Stimulated activated CD4-positive, alpha-beta T cell treated with anti-CD3 and anti-CD28 coated beads, Interleukin-15, amount 100 ng/mL, for 48 hours (primary cell): ENCODE measurements at regions not wholly inside any gene's neighbourhood (a gene's known extent, or its start where the extent isn't known, plus 50 kb on each side); places are given as distances from the start of the nearest gene placed in this dataset.

Source experiments
- DNase-seq, 2 donors: peaks; one replicate each; pipeline ENCODE4 v3.0.0-alpha.2; 2020; ENCODE audit warnings: low read depth in 2 of 2

DNA sequence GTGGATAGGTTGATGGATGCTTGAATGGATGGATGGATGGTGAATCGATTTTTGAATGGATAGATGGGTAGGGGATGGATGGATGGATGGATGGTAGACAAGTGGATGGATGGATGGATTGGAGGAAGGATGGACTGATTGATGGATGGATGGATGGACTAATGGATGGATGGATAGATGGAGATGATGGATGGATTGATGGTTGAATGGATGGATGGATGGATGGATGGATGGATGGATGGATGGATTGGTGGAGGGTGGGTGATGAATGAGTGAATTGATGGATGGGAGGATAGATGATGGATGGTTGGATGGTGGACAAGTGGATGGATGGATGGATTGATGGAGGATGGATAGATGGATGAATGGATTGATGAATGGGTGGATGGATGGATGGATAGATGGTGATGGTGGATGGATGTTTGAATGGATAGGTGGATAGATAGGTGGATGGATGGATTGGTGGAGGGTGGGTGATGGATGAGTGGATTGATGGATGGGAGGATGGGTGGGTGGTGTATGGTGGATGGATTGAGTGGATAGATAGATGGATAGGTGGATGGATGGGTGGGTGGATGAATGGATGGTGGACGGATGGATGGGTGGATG is 1140.9 kb downstream of the BRD1 start:
- DNase-seq: no peak

DNA sequence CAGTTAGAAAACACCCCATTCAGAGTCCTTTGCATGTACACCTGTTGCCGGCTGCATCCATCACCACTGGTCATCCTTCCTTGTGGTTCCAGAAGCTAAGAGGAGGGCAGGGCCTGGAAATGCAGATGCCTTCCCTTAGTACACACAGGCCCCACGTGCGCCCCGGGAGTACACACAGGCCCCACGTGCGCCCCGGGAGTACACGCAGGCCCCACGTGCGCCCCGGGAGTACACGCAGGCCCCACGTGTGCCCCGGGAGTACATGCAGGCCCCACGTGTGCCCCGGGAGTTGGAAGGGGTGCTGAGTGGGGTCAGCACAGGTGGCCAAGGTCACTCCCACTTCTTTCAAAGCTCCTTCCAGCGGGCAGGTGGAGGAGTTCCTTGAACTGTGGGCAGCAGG is 1141.9 kb downstream of the BRD1 start:
- no peak for DNase-seq

- no peak for DNase-seq
Observed at GRCh38 chr22:48683640-48684039, 1144.0 kb downstream of the BRD1 start.

- DNase-seq: no peak
Observed at GRCh38 chr22:48682504-48682903, 1145.2 kb downstream of the BRD1 start.

GRCh38 chr22:48680601-48681000 is 1147.1 kb downstream of the BRD1 start:
- no peak for DNase-seq

DNA sequence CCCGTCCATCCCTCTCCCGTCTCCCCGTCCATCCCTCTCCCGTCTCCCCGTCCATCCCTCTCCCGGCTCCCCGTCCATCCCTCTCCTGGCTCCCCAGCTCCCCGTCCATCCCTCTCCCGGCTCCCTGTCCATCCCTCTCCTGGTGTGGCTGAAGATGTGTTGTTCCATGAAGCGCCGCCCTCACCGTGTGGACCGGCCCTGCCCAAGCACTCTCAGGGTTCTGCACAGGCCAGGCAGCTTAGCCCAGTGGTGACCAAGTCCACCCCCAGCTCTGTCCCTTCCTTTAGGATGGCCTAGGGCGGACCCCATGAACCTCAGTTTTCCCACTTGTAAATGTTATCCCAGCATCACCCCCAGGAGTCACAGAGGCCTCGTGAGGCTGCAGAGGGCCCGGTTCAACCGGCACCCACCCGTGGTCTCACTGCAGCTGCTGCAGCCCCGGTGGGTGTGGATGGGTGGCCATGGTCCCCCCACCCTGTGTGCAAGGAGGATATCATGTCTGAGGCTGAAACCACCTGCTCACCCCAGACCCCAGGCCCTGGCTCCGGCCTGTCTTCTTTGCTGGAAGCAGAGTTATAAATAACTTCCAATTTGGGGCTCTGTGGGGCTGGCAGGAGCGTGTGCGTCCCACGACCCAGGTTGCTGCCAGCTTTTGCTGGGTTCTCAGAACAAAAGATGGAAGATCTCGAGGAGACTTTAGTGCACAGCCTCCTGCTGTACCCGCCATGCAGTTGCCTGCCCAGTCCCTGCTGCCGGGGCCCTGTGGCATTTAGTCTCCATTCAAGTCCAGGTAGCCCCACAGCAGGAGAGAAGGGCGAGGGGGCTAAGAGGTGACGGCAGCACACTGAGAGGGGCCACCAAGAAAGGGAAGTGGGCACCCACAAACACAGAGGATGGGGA is 1147.8 kb downstream of the BRD1 start:
- no peak for DNase-seq

DNA sequence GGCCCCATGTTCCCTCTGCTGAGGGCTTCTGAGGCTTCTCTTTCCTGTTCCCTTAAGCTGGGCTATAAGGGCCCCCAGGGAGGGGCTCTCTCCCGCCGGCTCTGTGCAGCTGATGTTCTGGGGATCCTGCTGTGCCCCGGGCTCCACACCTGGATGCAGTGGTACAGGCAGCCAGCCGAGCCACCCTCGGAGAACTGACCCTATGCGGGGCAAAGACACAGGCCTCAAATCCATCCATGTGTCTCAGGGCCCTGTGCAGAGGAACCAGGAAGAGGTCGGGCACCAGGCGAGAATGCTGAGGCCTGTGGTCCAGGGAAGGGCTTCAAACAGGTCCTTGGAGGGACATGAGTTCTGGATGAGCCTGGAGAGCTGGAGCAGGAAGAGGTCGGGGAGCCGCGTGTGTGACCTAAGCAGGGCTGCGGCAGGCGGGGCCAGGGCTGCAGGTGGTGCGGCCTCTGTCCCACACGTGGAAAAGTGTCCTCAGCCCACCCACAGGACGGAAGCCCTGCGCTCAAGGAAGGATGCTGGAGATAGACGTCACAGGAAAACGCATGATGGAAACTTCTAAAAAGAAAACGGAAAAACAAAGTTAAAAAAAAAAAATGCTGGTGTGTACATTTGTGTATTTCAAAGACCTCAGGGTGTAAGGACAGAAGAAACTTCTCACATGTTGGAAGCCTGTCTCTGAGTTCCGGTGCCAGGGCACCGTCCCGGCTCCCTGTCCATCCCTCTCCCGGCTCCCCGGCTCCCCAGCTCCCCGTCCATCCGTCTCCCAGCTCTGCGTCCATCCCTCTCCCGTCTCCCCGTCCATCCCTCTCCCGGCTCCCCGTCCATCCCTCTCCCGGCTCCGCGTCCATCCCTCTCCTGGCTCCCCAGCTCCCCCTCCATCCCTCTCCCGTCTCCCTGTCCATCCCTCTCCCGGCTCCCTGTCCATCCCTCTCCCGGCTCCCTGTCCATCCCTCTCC is 1149.2 kb downstream of the BRD1 start:
- DNase-seq: no peak

DNA sequence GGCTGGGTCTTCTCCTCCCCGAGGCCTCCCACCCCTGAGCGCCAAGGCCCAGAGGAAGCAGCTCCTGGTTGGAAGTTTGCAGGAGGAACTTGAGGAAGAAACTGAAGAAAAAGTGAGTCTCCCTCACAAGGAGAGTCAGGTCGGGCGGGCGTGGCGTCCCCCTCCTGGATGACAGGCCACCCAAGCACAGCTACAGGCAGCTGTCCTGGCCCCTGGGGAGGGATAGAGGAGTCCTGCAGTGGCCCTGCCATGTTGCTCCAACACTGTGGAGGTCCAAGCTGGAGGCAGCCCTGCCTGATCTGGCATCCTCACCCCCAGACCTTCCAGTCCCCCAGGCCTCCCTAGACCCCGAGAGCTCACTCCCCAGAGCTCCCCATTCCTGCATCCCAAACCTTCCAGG is 1150.1 kb downstream of the BRD1 start:
- no peak for DNase-seq

- no peak for DNase-seq
Observed at GRCh38 chr22:48677168-48677520, 1150.5 kb downstream of the BRD1 start.

- DNase-seq: no peak
Observed at GRCh38 chr22:48676266-48677167, 1151.2 kb downstream of the BRD1 start.

DNA sequence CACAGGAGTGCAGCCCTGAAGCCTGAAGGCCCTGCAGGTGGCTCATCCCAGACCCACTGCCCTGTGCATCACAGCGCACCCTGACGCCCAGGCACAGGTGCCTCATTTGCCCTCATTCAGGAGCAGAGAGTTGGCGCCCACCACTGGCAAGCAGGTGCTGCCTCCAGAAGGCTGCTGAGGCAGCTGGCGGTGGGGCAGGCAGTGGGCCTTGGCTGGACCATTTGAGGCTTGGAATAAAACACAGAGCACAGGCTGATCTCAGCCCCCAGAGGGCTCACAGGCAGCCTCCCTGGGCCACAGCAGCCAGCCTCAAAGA is 1151.9 kb downstream of the BRD1 start:
- DNase-seq: no peak

DNA sequence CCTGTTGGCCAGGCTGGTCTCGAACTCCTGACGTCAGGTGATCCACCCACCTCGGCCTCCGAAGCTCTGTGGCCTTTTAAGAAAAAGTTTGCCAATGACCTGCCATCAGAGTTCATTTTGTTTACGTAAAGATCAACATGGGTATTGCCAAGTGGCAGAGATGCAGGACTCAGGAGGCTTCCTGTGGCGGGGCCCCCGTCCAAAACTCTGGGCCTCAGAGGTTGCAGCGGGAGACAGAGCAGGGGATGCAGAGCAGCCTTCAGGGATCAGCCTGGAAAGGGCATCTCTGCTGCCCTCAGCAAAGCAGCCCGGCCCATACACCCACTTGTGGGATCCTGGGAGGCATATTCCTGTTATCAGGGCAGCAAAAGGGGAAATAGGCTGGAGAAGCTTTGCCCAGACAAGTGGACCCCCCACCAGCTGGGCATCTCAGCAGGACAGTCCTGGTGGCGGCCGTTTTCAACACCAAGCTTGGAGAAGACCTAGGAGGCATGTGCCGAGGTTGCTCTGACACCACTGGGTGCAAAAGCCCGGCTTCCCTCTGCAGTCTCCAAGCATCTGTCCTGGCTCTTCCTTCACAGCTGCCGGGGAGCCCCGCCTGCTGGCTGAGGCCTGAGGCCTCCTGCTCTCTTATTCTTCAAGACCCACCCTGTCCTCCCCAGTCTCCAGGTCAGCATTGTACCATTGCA is 1152.4 kb downstream of the BRD1 start:
- DNase-seq: no peak

DNA sequence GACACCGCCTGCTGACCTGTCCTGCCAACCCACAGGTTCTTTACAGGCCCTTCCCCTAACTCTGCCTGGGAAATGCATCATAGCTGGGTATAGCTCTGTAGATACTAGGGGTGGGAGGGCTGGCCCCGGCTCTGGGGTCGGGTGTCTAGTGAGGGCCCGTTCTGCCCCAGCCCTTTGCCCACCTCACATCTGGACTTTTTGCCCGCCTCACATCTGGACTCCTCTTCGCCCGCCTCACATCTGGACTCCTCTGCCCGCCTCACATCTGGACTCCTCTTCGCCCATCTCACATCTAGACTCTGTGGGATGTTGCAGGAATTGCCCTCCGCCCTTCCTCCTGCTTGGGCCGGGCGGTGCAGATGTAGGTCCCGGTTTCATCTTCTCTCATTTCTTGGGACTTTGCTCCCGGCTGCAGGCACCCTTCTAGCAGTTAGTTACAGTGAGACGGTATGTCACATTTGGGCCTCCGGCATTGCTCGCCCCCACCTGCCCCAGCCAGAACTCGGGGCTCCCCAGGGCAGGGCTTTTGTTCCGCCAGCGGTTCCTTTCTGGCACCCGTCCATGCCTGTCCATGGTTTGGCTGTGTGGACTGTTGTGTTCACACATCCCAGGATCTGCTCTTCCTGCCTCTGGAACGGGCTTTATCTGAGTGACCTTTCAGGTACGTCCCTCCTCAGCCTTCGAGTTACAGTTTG is 1153.7 kb downstream of the BRD1 start:
- no peak for DNase-seq

DNA sequence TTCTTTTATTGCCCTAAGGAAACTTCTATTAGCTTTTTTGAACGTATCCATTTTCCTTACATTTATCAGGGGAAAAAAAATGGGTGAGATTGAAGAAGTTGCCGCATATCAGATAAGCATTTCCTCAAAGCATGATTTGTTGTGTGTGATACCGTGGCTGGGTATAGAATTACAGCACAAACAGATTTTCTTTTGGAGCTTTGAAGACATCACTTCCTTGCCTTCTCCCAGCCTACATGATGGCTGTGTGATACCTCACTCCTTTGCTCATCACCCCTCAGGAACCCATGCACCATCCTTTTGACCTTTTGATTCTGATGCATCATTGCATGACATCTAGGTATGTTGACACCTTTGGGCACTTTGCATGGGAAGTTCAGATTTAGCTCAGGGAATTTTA is 1155.3 kb downstream of the BRD1 start:
- no peak for DNase-seq

- no peak for DNase-seq
Observed at GRCh38 chr22:48670731-48671130, 1156.9 kb downstream of the BRD1 start.

GRCh38 chr22:48669986-48670716 is 1157.5 kb downstream of the BRD1 start:
- DNase-seq: no peak

DNA sequence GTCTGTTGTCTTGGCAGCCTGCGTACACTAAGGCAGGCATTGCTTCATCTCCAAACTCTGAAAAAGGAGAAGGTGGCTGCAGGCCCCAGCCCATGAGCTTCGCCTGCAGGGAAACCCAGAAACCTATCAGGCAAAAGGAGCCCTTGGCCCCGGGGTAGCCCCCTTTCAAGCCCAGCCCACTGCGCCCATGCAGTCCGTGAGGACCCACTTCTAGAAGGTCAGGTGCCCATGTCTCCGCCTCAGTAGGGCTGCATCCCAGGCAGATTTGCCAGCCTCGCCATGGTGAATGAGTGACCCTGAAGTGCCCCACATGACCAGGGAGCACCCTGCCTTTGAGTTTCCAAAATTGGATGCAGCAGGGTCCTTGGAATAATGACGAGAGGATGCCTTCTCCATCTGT is 1158.4 kb downstream of the BRD1 start:
- DNase-seq: no peak

DNA sequence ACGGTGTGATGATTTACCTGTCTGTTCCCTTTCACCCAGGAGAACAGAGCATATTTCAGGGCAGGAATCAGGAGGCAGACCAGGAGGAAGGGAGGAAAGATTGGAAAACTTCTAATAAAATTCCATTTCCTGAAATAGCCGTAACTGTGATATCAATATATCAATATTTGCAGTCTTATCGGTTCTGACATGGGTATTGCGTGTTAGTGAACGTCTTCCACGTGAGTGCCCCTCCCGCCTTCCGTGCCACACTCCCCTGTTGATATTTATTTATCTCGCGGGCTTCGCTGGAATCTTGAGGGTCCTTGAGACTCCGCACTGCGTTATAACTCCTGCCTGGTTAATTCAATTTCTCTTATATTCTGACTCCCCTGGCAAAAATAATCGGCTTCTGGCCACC is 1160.4 kb downstream of the BRD1 start:
- no peak for DNase-seq

DNA sequence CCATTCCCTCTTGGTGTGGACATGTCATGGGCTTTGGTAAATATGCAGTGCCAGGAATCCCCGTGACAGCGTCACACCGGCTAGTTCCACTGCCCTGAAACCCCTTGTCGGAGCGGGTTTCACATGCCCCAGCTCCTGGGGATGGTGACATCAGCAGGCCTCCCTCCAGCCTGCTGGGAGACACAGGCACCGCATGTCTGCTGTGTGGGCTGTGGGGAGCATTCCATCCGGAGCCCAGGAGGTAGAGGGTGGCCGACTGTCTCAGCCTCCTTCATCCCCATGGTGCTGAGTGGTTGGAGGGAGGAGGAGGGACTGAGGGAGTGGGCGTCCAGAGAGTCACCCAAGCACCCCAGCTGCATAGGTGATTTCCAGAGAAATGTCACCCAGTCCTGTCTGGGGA is 1161.1 kb downstream of the BRD1 start:
- no peak for DNase-seq
